WERI-Rb-1 (cell line): ENCODE measurements at regions not wholly inside any gene's neighbourhood (a gene's known extent, or its start where the extent isn't known, plus 50 kb on each side); places are given as distances from the start of the nearest gene placed in this dataset.

Source experiments
- DNase-seq: peaks from one replicate; pipeline ENCODE4 v3.0.0-alpha.2; 2020
- H3K27ac ChIP-seq: fragments of 250-450 bp; sonication (Bioruptor Pico); 2 replicates; pipeline ENCODE4 v1.5.1; 2020; ENCODE audit warnings: mild to moderate bottlenecking, moderate library complexity
- H3K27me3 ChIP-seq: fragments of 250-450 bp; sonication (Bioruptor Pico); 2 replicates; pipeline ENCODE4 v1.5.1; 2021; ENCODE audit warnings: mild to moderate bottlenecking, low read depth, moderate library complexity; ENCODE audit not compliant: insufficient read depth, severe bottlenecking
- H3K36me3 ChIP-seq: fragments of 250-450 bp; sonication (Bioruptor Pico); 2 replicates; pipeline ENCODE4 v1.5.1; 2020; ENCODE audit warnings: mild to moderate bottlenecking, moderate library complexity
- H3K4me3 ChIP-seq: 2 replicates; pipeline ENCODE4 v1.5.1; 2011; ENCODE audit warnings: low read depth, mild to moderate bottlenecking, control low read depth, low read length
- H3K9me3 ChIP-seq: fragments of 250-450 bp; sonication (Bioruptor Pico); 2 replicates; pipeline ENCODE4 v1.5.1; 2021; ENCODE audit warnings: mild to moderate bottlenecking, moderate library complexity; ENCODE audit not compliant: severe bottlenecking
- CTCF ChIP-seq: IDR thresholded peaks from 2 replicates; pipeline ENCODE4 v1.5.1; 2011; ENCODE audit warnings: low read depth, mild to moderate bottlenecking, control low read depth, inconsistent platforms, low read length

GRCh38 chr4:164307262-164307661 lies 446.7 kb upstream of the SMIM31 start:
- Histone ChIP-seq H3K36me3 (no peaks in the 10 kb centered on the region), H3K9me3 (no peaks in the 10 kb centered on the region), H3K27me3 (no peaks in the 10 kb centered on the region), H3K4me3 (no peak overlapping the region), H3K27ac (no peak overlapping the region)
- DNase-seq, result no peak
- no peak for TF ChIP-seq CTCF

GRCh38 chr4:164312671-164313070 lies 441.3 kb upstream of the SMIM31 start:
- no peaks in the 10 kb centered on the region for H3K27me3 ChIP-seq
- H3K4me3 ChIP-seq, result no peak overlapping the region
- DNase-seq, result no peak
- TF ChIP-seq CTCF, result no peak
- H3K9me3 ChIP-seq, result no peaks in the 10 kb centered on the region
- no peaks in the 10 kb centered on the region for H3K36me3 ChIP-seq
- no peak overlapping the region for H3K27ac ChIP-seq

GRCh38 chr4:164313853-164314252 lies 440.1 kb upstream of the SMIM31 start:
- no peaks in the 10 kb centered on the region for H3K27me3 ChIP-seq
- H3K27ac ChIP-seq, result no peak overlapping the region
- H3K4me3 ChIP-seq, result no peak overlapping the region
- DNase-seq, result no peak
- no peaks in the 10 kb centered on the region for H3K36me3 ChIP-seq
- H3K9me3 ChIP-seq, result no peaks in the 10 kb centered on the region
- TF ChIP-seq CTCF, result no peak

GRCh38 chr4:164318350-164318749 lies 435.6 kb upstream of the SMIM31 start:
- Histone ChIP-seq H3K36me3 (no peaks in the 10 kb centered on the region), H3K4me3 (no peak overlapping the region), H3K27me3 (no peaks in the 10 kb centered on the region), H3K9me3 (no peaks in the 10 kb centered on the region), H3K27ac (no peak overlapping the region)
- no peak for DNase-seq
- TF ChIP-seq CTCF, result no peak

- H3K4me3 ChIP-seq, result no peak overlapping the region
- no peak for TF ChIP-seq CTCF
- H3K9me3 ChIP-seq, result no peaks in the 10 kb centered on the region
- H3K27me3 ChIP-seq, result no peaks in the 10 kb centered on the region
- DNase-seq, result no peak
- no peaks in the 10 kb centered on the region for H3K36me3 ChIP-seq
- no peak overlapping the region for H3K27ac ChIP-seq
Observed at GRCh38 chr4:164319688-164320087, 434.2 kb upstream of the SMIM31 start.

DNA sequence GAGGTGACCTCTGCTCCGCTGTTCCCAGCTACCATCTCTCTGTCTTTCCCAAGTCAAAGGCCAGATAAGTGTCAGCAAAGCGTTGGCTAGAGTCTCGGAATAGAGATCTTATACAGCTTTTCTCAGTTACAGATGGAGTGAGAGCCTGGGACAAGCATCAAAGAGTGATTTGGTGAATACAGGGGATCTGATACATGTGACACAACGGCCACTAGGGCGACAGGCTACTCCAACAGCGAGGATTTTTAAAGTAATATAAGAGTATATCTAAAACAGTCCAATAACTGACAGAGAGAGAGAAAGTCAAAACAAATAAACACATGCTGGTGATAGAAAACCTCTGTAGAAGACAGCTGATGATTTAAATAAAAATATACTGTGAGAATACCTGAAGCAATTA lies 433.1 kb upstream of the SMIM31 start:
- Histone ChIP-seq H3K27me3 (no peaks in the 10 kb centered on the region), H3K27ac (no peak overlapping the region), H3K4me3 (no peak overlapping the region), H3K36me3 (no peaks in the 10 kb centered on the region), H3K9me3 (no peaks in the 10 kb centered on the region)
- no peak for DNase-seq
- no peak for TF ChIP-seq CTCF
